GM06990 (cell line): ENCODE measurements at regions not wholly inside any gene's neighbourhood (a gene's known extent, or its start where the extent isn't known, plus 50 kb on each side); places are given as distances from the start of the nearest gene placed in this dataset.

Source experiments
- DNase-seq: peaks from one replicate; pipeline ENCODE4 v3.0.0-alpha.2; 2011; ENCODE audit not compliant: insufficient read length; ENCODE audit errors: extremely low read depth
- H3K27me3 ChIP-seq: replicated peaks from 2 replicates; pipeline ENCODE4 v1.6.0; 2011; ENCODE audit warnings: low read length; ENCODE audit not compliant: control insufficient read depth, insufficient read depth
- H3K36me3 ChIP-seq: 2 replicates; pipeline ENCODE4 v1.5.1; 2011; ENCODE audit warnings: low read length; ENCODE audit not compliant: control insufficient read depth, insufficient read depth
- H3K4me3 ChIP-seq: replicated peaks from 2 replicates; pipeline ENCODE4 v1.5.1; 2011; ENCODE audit warnings: low read depth, mild to moderate bottlenecking, control low read depth, low read length
- TF ChIP-seq, protein P1 (sequence below): IDR thresholded peaks from 2 replicates; pipeline ENCODE4 v1.5.1; 2011; ENCODE audit warnings: low read length, control low read depth, mild to moderate bottlenecking, inconsistent platforms; ENCODE audit not compliant: insufficient read depth, poor library complexity, severe bottlenecking

DNA sequence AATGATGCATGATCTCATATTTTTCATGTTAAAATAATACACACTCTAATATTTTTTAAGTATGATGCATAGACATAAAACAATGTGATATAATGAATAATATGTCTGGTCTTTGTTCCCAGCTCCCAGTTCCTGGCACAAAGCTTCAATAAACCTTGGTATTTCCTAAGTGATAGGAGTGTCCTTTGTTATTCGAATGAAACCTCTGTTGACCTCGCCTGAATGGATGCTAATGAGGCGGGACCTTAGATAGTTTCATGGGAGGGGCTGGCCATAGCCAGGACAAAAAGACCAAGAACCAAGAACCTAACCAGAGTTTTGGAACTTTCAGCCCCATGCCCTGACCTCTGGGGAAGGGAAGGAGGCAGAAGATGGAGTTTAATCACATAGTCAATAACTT is 257.7 kb upstream of the COPS8 start:
- H3K27me3 ChIP-seq: no peaks in the 10 kb centered on the region; the same call in 1 of the 2 replicates
- no peak overlapping the region for H3K4me3 ChIP-seq
- no peaks in the 10 kb centered on the region for H3K36me3 ChIP-seq
- DNase-seq: no peak
- TF ChIP-seq, protein P1, sequence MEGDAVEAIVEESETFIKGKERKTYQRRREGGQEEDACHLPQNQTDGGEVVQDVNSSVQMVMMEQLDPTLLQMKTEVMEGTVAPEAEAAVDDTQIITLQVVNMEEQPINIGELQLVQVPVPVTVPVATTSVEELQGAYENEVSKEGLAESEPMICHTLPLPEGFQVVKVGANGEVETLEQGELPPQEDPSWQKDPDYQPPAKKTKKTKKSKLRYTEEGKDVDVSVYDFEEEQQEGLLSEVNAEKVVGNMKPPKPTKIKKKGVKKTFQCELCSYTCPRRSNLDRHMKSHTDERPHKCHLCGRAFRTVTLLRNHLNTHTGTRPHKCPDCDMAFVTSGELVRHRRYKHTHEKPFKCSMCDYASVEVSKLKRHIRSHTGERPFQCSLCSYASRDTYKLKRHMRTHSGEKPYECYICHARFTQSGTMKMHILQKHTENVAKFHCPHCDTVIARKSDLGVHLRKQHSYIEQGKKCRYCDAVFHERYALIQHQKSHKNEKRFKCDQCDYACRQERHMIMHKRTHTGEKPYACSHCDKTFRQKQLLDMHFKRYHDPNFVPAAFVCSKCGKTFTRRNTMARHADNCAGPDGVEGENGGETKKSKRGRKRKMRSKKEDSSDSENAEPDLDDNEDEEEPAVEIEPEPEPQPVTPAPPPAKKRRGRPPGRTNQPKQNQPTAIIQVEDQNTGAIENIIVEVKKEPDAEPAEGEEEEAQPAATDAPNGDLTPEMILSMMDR: no peak

DNA sequence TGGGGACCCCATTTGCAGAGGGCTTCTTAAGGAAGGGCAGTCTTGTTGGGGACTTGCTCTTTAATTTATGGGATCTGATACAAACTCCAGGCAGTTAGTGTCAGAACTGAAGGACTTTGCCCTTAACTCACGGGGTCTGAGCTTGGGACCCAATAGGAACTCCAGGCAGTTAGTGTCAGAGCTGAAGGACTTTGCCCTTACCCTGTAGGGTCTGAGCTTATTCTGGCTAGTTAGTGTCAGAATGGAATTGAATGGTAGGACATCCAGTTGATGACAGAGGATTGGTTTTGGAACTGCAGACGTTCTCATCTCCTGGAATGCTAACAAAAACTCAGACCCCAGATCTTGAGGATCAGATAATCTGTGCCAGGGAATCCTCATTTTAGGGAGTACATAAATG is 256.9 kb upstream of the COPS8 start:
- Histone ChIP-seq H3K36me3 (no peaks in the 10 kb centered on the region), H3K27me3 (no peaks in the 10 kb centered on the region; the same call in 1 of the 2 replicates), H3K4me3 (no peak overlapping the region)
- TF ChIP-seq, protein P1: no peak
- DNase-seq: no peak

DNA sequence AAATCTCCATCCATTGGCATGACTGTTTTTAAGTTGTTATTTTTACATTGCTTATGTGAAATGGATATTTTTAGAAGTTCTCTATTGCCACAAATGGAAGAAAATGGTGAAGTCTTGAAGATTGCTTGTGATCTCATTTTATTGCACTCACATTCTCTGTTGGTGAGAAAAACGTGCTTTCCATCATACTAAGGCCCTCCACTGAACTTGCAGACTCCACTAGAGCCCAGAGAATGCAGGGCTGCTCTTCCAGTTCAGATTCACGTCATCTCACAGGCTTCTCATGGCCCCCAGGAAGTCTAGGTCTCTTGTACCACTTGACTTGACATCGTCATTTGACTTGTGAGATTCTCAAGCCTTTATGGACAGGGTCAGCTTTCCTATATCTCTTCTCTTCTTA is 254.8 kb upstream of the COPS8 start:
- TF ChIP-seq, protein P1: no peak
- H3K27me3 ChIP-seq: no peaks in the 10 kb centered on the region; the same call in 1 of the 2 replicates
- H3K4me3 ChIP-seq: no peak overlapping the region
- DNase-seq: no peak
- H3K36me3 ChIP-seq: no peaks in the 10 kb centered on the region

DNA sequence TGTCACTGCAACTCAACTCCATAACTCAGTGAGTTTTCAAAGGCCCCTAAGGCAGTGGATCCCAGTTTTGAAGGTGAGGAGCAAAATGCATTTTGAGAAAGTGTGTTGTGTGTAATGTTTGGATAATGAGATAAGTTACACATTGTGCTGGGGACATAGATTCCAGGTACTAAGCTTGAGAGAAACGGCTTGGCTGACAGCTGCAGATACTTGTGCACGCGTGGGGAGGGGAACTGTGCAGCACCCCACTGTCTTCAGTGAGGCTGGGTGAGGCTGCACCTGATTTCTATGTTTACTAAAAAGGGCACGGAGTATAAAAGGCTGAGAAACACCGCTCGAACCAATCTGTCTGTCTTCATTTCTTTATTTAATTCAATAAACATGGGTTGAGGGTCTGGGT is 254.0 kb upstream of the COPS8 start:
- TF ChIP-seq, protein P1: no peak
- Histone ChIP-seq H3K36me3 (no peaks in the 10 kb centered on the region), H3K27me3 (no peaks in the 10 kb centered on the region; the same call in 1 of the 2 replicates), H3K4me3 (no peak overlapping the region)
- no peak for DNase-seq

DNA sequence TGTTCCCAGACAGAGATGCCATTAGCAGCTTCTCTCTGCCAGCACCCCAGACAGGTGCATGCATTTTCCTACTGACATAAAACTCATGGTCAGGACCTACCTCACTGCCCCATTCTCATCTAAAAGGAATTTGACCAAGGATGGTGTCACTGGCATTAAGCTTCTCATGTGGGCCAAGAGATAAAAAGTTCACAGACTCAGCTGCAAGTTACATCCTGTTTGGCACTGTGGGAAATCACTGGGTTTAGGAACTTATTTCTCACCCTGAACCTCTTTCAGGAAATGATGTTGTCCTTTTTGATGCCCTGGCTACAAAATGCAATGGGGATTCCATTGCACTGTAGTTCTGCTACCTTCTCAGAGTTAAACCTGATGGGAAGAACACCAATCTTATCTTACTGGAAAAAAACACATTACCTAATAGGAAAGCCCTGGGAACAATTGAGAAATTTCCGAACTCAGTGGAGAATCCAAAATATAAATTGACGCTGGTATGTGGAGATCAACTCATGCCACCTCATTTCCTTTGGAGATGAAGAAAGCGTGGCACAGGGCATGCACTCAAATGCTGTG is 252.1 kb upstream of the COPS8 start:
- Histone ChIP-seq H3K36me3 (no peaks in the 10 kb centered on the region), H3K27me3 (no peaks in the 10 kb centered on the region; the same call in 1 of the 2 replicates), H3K4me3 (no peak overlapping the region)
- TF ChIP-seq, protein P1: no peak
- no peak for DNase-seq

DNA sequence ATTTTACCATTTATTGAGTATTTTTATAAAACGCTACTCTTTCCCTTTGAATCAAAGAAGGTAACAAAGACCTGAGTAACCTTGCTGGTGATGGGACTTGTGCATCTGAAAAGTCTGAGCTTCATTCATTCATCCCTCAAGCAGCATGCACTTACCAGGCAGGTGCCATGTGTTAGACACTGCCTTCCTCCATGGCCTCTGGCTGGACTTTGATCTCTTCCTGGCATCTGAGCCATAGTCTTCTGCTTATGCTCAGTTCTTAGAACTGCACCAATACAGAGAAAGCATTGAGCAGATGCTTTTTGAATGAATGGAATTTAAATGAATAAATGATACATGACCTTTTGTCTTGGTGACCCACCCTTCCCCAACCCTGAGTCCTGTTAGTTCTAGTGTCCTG is 251.4 kb upstream of the COPS8 start:
- no peak overlapping the region for H3K4me3 ChIP-seq
- H3K36me3 ChIP-seq: no peaks in the 10 kb centered on the region
- no peaks in the 10 kb centered on the region; the same call in 1 of the 2 replicates for H3K27me3 ChIP-seq
- no peak for DNase-seq
- TF ChIP-seq, protein P1: no peak
